Neural cell (in vitro differentiated cells): ENCODE measurements at regions not wholly inside any gene's neighbourhood (a gene's known extent, or its start where the extent isn't known, plus 50 kb on each side); places are given as distances from the start of the nearest gene placed in this dataset.

ENCODE experiments used
- H2AFZ ChIP-seq: fragments of 200-600, 300-800 bp; sonication (generic), shearing (Covaris generic); 2 replicates; pipeline ENCODE4 v1.6.0; 2014; ENCODE audit warnings: low read depth, mild to moderate bottlenecking, antibody characterized with exemption, low read length, moderate library complexity
- H3F3A ChIP-seq: fragments of 200-600 bp; shearing (Covaris generic); 2 replicates; pipeline ENCODE4 v1.6.1; 2016; ENCODE audit warnings: mild to moderate bottlenecking, moderate library complexity, mixed read lengths, antibody characterized with exemption, low read length; ENCODE audit not compliant: insufficient read depth, poor library complexity, severe bottlenecking
- H3K27ac ChIP-seq: fragments of 200-600, 300-800 bp; sonication (generic), shearing (Covaris generic); 2 replicates; pipeline ENCODE4 v1.5.1; 2014; ENCODE audit warnings: mild to moderate bottlenecking, low read length, moderate library complexity
- H3K27me3 ChIP-seq: fragments of 300-800, 200-600 bp; sonication (generic), shearing (Covaris generic); 2 replicates; pipeline ENCODE4 v1.6.0; 2014; ENCODE audit warnings: mild to moderate bottlenecking, low read depth, low read length, moderate library complexity; ENCODE audit not compliant: insufficient read depth
- H3K36me3 ChIP-seq: fragments of 300-800, 200-600 bp; sonication (generic), shearing (Covaris generic); 2 replicates; pipeline ENCODE4 v1.5.1; 2014; ENCODE audit warnings: mild to moderate bottlenecking, antibody characterized with exemption, low read length, moderate library complexity; ENCODE audit not compliant: insufficient read depth
- H3K4me2 ChIP-seq: fragments of 300-800, 200-600 bp; sonication (generic), shearing (Covaris generic); 2 replicates; pipeline ENCODE4 v1.6.0; 2014; ENCODE audit warnings: mild to moderate bottlenecking, low read length
- H3K4me3 ChIP-seq: fragments of 300-800, 200-600 bp; sonication (generic), shearing (Covaris generic); 2 replicates; pipeline ENCODE4 v1.5.1; 2014; ENCODE audit warnings: mild to moderate bottlenecking, low read length, moderate library complexity
- H3K79me2 ChIP-seq: fragments of 200-600 bp; shearing (Covaris generic); replicated peaks from 2 replicates; pipeline ENCODE4 v1.6.0; 2014; ENCODE audit warnings: mild to moderate bottlenecking, low read length, moderate library complexity; ENCODE audit not compliant: insufficient read depth
- H3K9ac ChIP-seq: fragments of 300-800, 200-600 bp; sonication (generic), shearing (Covaris generic); 2 replicates; pipeline ENCODE4 v1.6.1; 2016; ENCODE audit warnings: mild to moderate bottlenecking, low read length, mixed read lengths
- H3K9me2 ChIP-seq: fragments of 200-600 bp; shearing (Covaris generic); 2 replicates; pipeline ENCODE4 v1.6.1; 2016; ENCODE audit warnings: mild to moderate bottlenecking, low read length, mixed read lengths; ENCODE audit not compliant: insufficient read depth
- H3K9me3 ChIP-seq: fragments of 200-600, 300-800 bp; sonication (generic), shearing (Covaris generic); 2 replicates; pipeline ENCODE4 v1.6.1; 2016; ENCODE audit warnings: mild to moderate bottlenecking, mixed run types, low read length, moderate library complexity, mixed read lengths
- H4K20me1 ChIP-seq: fragments of 200-600 bp; shearing (Covaris generic); 2 replicates; pipeline ENCODE4 v1.6.1; 2016; ENCODE audit warnings: mild to moderate bottlenecking, mixed run types; ENCODE audit not compliant: insufficient read depth
- CTCF ChIP-seq: fragments of 450-650 bp; IDR thresholded peaks from 2 replicates; pipeline ENCODE4 v1.5.1; 2014; ENCODE audit warnings: antibody characterized with exemption, mild to moderate bottlenecking, moderate library complexity; ENCODE audit not compliant: poor library complexity, severe bottlenecking
- EP300 ChIP-seq: fragments of 450-650 bp; conservative IDR thresholded peaks from 2 replicates; pipeline ENCODE4 v1.6.1; 2014; ENCODE audit warnings: antibody characterized with exemption, mild to moderate bottlenecking, moderate library complexity; ENCODE audit not compliant: poor library complexity, severe bottlenecking
- EZH2 ChIP-seq: fragments of 200-600, 300-800 bp; shearing (Covaris generic), sonication (generic); IDR thresholded peaks from 2 replicates; pipeline ENCODE4 v1.6.1; 2014; ENCODE audit warnings: antibody characterized with exemption, low read length, borderline replicate concordance, mild to moderate bottlenecking; ENCODE audit not compliant: insufficient read depth, poor library complexity, severe bottlenecking
- MXI1 ChIP-seq: fragments of 450-650 bp; conservative IDR thresholded peaks from 2 replicates; pipeline ENCODE4 v1.6.1; 2014; ENCODE audit warnings: antibody characterized with exemption, mild to moderate bottlenecking; ENCODE audit not compliant: poor library complexity, severe bottlenecking
- POLR2AphosphoS5 ChIP-seq: IDR thresholded peaks from 2 replicates; pipeline ENCODE4 v1.6.1; 2012
- RAD21 ChIP-seq: fragments of 450-650 bp; conservative IDR thresholded peaks from 2 replicates; pipeline ENCODE4 v1.6.1; 2014; ENCODE audit warnings: antibody characterized with exemption, mild to moderate bottlenecking, moderate library complexity
- REST ChIP-seq: IDR thresholded peaks from 2 replicates; pipeline ENCODE4 v1.6.1; 2012; ENCODE audit warnings: borderline replicate concordance
- SMC3 ChIP-seq: fragments of 450-650 bp; conservative IDR thresholded peaks from 2 replicates; pipeline ENCODE4 v1.6.1; 2014; ENCODE audit warnings: antibody characterized with exemption, mild to moderate bottlenecking, moderate library complexity; ENCODE audit not compliant: poor library complexity
- TAF1 ChIP-seq: IDR thresholded peaks from 2 replicates; pipeline ENCODE4 v1.6.1; 2012; ENCODE audit warnings: low read depth

GRCh38 chr2:116491292-116491691 is 1323.2 kb upstream of the DDX18 start:
- Histone ChIP-seq H2AFZ (no peak overlapping the region), H3K9ac (no peak overlapping the region), H3K27ac (no peak overlapping the region), H3K9me3 (no peaks in the 10 kb centered on the region), H3K9me2 (no peaks in the 10 kb centered on the region), H3K27me3 (no peaks in the 10 kb centered on the region), H4K20me1 (no peaks in the 10 kb centered on the region), H3K4me2 (no peak overlapping the region), H3F3A (no peaks in the 10 kb centered on the region), H3K36me3 (no peaks in the 10 kb centered on the region), H3K4me3 (no peak overlapping the region), H3K79me2 (no peaks in the 10 kb centered on the region)
- no peak for TF ChIP-seq RAD21
- TF ChIP-seq EP300 = no peak
- TF ChIP-seq MXI1 = no peak
- TF ChIP-seq POLR2AphosphoS5 = no peak
- TF ChIP-seq CTCF = no peak
- TF ChIP-seq EZH2 = no peak
- TF ChIP-seq REST = no peak
- TF ChIP-seq SMC3 = no peak
- no peak for TF ChIP-seq TAF1

DNA sequence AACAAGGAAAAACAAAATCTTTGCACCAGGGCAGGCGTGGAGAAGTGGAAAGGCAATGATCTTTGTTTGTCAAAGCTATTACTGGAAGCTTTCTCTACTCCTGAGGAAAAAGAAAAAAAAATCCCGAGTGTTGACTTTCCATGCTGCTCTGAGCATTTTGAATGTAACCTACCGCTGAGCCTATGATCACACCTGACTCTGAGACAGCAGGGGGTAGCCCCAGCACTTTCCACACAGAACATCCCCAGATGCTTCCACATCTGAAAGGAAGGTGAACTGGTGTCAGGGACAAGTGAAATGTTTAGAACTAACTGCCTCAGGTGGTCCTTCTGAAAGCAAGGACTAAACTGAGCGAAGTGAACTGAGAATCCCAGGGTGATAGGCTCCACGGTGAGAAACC is 1315.1 kb upstream of the DDX18 start:
- Histone ChIP-seq H2AFZ (no peak overlapping the region), H3K4me2 (no peak overlapping the region), H3K27ac (no peak overlapping the region), H3K4me3 (no peak overlapping the region), H3K9ac (no peak overlapping the region), H3K36me3 (no peaks in the 10 kb centered on the region), H3K27me3 (no peaks in the 10 kb centered on the region), H3F3A (no peaks in the 10 kb centered on the region), H3K9me3 (no peaks in the 10 kb centered on the region), H4K20me1 (no peaks in the 10 kb centered on the region), H3K79me2 (no peaks in the 10 kb centered on the region), H3K9me2 (no peaks in the 10 kb centered on the region)
- no peak for TF ChIP-seq SMC3
- TF ChIP-seq TAF1 = no peak
- no peak for TF ChIP-seq MXI1
- TF ChIP-seq REST = no peak
- TF ChIP-seq CTCF = no peak
- TF ChIP-seq POLR2AphosphoS5 = no peak
- TF ChIP-seq EZH2 = no peak
- no peak for TF ChIP-seq RAD21
- no peak for TF ChIP-seq EP300
